M059J (cell line): ENCODE measurements at regions not wholly inside any gene's neighbourhood (a gene's known extent, or its start where the extent isn't known, plus 50 kb on each side); places are given as distances from the start of the nearest gene placed in this dataset.
"Not testable (repeated sequence)": the region's sequence is repeated elsewhere in the genome, so short reads cannot be mapped to it uniquely, and the experiment has no call there.

Source experiments
- DNase-seq: peaks from one replicate; pipeline ENCODE4 v3.0.0-alpha.2; 2012; ENCODE audit warnings: low read depth

GRCh38 chr5:104932431-104932830 is 1369.8 kb upstream of the NUDT12 start:
- no peak for DNase-seq

DNA sequence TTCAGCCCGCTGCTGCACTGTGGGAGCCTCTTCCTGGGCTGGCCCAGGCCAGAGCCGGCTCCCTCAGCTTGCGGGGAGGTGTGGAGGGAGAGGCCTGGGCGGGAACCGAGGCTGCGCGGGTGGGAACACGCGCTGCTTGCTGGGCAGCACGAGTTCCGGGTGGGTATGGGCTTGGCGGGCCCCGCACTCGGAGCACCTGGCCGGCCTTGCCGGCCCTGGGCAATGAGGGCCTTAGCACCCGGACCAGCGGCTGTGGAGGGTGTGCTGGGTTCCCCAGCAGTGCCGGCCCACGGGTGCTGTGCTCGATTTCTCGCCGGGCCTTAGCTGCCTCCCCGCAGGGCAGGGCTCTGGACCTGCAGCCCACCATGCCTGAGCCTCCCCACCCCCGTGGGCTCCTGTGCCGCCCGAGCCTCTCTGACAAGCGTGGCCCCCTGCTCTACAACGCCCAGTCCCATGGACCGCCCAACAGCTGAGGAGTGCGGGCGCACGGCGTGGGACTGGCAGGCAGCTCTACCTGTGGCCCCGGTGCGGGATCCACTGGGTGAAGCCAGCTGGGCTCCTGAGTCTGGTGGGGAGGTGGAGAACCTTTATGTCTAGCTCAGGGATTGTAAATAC is 1366.4 kb upstream of the NUDT12 start:
- no peak for DNase-seq

- DNase-seq, result peak; percentile 17
Observed at GRCh38 chr5:104915226-104915625, 1352.6 kb upstream of the NUDT12 start.

GRCh38 chr5:104914536-104915070 is 1352.0 kb upstream of the NUDT12 start:
- DNase-seq, result no peak

- DNase-seq, result no peak
Observed at GRCh38 chr5:104913841-104914281, 1351.3 kb upstream of the NUDT12 start.

- peak; percentile 11 for DNase-seq
Observed at GRCh38 chr5:104909803-104910202, 1347.2 kb upstream of the NUDT12 start.

- DNase-seq, result peak; percentile 9
Observed at GRCh38 chr5:104904561-104904960, 1342.0 kb upstream of the NUDT12 start.

DNA sequence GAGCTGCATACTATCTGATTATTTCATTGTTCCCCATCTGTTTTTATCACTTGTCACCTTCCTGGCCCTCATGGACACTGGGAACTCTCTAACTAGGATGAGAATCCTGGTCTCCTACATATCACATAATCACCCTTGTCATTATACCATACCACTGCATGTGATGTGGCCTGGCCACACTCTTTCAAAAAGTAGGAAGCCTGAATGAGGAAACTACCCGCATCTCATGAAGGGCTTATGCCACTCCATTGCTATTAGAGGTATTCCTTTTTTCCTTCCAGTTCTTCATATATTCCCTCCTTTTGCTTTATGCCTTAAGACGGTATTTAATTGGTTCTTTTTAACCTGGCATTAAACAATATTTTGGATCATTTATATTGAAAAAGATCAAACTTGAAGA is 1341.4 kb upstream of the NUDT12 start:
- DNase-seq, result no peak

GRCh38 chr5:104891596-104891995 is 1329.0 kb upstream of the NUDT12 start:
- DNase-seq, result no peak

DNA sequence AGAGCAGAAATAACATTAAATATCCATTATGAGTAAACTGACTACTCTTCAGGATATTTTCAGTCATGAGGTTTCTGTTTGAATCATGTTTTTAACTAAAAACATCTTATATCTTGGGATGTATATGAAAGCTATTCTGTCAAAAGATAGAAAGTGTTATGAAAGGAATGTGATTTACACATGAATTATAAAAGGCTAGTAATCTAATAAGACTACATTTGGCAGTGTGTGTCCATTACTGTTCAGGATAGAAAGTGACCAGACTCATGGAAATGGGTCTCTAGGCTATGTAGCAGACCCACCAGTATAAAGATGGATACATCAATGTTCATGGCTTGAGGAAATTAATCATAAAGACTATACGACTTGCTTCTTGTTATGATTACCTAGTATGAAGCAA is 1328.2 kb upstream of the NUDT12 start:
- no peak for DNase-seq

GRCh38 chr5:104859437-104859836 is 1296.8 kb upstream of the NUDT12 start:
- DNase-seq, result no peak

GRCh38 chr5:104852099-104852498 is 1289.5 kb upstream of the NUDT12 start:
- DNase-seq, result not testable (repeated sequence)

- no peak for DNase-seq
Observed at GRCh38 chr5:104845541-104845940, 1283.0 kb upstream of the NUDT12 start.

GRCh38 chr5:104843822-104844221 is 1281.2 kb upstream of the NUDT12 start:
- no peak for DNase-seq

DNA sequence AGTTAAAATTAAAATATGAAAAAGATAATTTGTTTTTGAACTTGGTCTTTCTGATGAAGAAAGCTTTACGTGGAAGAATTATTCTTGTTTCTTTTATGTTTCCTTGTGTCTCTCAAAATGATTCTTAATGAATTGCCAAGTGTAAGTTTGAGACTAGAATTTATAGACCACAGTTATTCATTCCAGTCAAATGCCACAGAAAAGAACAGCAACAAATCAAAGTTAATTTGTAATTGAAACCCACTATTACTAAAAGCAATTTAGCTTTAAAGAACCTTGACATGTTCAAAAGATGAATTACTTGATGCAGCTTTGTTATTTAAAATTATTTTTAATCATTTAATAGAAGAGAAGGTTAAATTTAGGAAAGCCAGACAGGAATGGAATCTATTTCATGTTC is 1277.7 kb upstream of the NUDT12 start:
- DNase-seq, result no peak

GRCh38 chr5:104831515-104831914 is 1268.9 kb upstream of the NUDT12 start:
- DNase-seq, result not testable (repeated sequence)

DNA sequence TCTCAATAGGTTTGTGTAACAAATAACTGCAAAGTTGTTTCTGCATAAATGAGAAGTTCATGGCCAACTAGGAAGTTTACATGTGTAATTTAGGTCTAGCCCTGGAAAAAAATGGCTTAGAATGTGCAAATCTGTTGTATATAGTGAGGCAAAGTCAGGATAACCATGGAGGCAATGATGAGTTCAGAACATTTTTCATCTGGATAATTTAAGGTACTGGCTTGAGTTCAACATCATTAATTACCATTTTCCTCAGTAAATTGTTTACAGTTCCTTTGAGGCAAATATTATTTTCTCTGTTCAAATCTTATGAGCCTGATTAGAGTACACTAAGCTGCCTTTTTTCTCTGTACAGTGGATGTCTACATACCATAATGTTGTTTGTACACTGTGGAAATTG is 1259.0 kb upstream of the NUDT12 start:
- no peak for DNase-seq

GRCh38 chr5:104817127-104817526 is 1254.5 kb upstream of the NUDT12 start:
- no peak for DNase-seq

DNA sequence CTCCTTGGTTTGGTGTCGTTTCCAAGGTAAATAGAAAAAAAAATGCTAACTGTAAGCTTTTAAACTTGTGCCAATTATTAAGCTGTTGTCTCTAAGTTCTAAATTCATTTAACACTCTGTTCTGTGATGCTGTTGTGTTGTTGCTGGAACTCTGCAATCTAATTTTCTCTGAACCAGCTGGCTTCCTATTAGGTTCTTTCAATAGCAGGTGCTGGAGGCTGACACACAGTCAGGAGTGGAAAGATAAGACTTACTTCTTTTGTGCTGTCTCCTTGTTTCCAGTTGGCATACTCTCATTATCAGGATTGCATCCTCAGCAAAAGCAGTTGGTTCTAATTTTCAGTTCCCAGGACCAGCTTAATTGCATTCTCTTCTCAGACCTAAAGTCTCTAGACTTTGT is 1252.6 kb upstream of the NUDT12 start:
- no peak for DNase-seq

DNA sequence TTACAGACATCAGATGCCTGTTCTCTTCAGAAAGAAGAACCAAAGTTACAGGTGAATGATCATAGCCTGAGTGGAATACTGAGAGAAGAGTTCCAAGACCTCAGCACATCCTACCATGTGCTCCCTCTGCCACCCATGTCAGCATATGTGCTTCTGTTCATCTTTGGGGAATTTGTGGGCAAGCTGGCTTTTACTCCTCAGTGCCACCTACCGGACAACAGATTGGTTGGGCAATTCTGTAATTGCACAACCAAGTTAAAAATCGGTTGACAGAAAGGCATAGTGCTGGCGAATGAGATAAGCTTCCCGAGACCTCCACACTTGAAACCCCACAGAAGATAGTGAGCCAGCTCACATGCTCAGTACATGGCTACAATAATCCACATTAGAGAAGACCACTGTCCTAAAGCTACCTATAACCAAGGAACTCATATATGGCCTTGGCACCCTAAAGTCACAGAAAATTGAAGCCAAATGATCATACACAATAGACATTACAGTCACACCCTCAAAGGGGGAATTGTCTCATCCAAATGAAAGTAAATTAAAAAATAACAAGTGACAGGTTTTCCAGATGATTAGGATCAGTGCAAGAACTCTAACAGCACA is 1238.0 kb upstream of the NUDT12 start:
- DNase-seq, result peak; percentile 10

DNA sequence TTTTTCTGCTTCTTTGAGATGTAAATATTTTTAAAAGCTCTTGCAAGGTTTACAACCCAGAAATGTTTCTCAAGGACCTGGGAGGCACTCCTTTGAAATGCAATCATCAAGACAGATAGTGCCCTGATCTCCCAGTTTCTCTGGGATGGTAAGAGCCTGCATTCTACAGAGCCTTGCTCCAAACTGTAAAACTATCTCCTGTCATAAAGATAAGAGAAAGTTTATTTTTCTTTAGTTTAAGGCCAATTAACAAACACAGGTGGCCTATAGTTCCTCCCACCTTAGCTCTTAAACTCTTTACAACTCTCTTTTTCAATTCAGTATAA is 1231.1 kb upstream of the NUDT12 start:
- no peak for DNase-seq

DNA sequence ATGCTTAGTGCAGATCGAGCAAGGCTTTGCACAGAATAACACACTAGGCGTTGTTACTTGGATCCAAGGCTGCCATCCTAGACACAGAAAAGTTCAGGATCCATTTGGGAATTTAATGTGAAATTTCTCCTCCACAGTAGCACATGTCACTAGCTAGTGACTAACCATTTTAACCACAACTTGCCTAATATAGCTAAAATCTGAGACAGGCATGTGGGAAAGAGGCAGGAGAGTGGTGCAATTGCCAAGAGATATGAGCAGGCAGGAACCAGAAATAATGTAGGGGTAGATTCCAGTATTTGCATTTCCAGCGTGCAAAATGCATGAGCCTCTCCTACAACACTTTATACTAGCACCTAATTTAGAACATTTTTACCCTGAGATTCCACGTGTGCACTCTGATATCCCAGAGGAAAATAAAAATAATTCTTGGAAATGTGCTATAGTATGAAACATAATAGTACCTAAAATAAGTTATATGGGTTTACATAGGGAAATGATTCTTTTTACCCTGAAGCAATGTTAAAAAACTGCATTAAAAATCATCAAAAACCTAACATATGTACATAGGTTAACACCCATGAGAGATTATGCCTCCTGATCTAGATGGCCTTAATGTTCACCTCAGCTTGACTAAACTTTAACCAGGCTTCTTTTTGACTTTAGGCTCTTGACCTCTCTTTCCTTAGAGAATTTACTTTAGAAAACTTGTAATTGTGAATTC is 1230.6 kb upstream of the NUDT12 start:
- DNase-seq, result peak; percentile 59

- no peak for DNase-seq
Observed at GRCh38 chr5:104789366-104789765, 1226.8 kb upstream of the NUDT12 start.
